ENCODE measurements at regions not wholly inside any gene's neighbourhood (a gene's known extent, or its start where the extent isn't known, plus 50 kb on each side); places are given as distances from the start of the nearest gene placed in this dataset.

DNA sequence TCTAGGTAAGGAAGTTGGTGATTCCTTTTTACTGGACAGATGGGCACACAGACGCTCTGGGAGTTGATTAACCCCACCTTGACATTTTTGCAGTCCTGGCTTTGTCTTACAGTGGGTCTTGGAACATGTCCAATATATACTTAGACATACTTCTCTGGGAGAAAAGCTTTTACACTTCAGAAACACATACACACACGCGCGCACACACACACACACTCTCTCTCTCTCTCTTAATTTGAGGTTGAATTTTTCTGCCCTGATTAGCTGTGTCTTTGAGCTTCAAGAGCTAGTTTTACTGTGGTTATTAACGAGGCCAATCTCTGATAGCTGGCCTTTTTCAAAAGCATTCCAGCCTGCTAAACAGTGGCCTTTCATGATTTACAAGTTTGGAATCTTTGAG, 215.0 kb downstream of the MYCN start:
- TF ChIP-seq, protein P1, sequence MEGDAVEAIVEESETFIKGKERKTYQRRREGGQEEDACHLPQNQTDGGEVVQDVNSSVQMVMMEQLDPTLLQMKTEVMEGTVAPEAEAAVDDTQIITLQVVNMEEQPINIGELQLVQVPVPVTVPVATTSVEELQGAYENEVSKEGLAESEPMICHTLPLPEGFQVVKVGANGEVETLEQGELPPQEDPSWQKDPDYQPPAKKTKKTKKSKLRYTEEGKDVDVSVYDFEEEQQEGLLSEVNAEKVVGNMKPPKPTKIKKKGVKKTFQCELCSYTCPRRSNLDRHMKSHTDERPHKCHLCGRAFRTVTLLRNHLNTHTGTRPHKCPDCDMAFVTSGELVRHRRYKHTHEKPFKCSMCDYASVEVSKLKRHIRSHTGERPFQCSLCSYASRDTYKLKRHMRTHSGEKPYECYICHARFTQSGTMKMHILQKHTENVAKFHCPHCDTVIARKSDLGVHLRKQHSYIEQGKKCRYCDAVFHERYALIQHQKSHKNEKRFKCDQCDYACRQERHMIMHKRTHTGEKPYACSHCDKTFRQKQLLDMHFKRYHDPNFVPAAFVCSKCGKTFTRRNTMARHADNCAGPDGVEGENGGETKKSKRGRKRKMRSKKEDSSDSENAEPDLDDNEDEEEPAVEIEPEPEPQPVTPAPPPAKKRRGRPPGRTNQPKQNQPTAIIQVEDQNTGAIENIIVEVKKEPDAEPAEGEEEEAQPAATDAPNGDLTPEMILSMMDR (IDR thresholded peaks at IDR 0.05; ENCODE audit: low read depth, low read length) = no peak
- TF ChIP-seq POLR2A (IDR thresholded peaks at IDR 0.05; ENCODE audit: extremely low read depth, insufficient read length) = no peak
- TF ChIP-seq, protein P2, sequence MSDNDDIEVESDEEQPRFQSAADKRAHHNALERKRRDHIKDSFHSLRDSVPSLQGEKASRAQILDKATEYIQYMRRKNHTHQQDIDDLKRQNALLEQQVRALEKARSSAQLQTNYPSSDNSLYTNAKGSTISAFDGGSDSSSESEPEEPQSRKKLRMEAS (IDR thresholded peaks at IDR 0.05; ENCODE audit: low read depth, low read length) = no peak
- TF ChIP-seq MYC (IDR thresholded peaks at IDR 0.05; ENCODE audit: low read depth, low read length) = no peak

Measured in NB4 (cell line).